ENCODE measurements at regions not wholly inside any gene's neighbourhood (a gene's known extent, or its start where the extent isn't known, plus 50 kb on each side); places are given as distances from the start of the nearest gene placed in this dataset.

DNA sequence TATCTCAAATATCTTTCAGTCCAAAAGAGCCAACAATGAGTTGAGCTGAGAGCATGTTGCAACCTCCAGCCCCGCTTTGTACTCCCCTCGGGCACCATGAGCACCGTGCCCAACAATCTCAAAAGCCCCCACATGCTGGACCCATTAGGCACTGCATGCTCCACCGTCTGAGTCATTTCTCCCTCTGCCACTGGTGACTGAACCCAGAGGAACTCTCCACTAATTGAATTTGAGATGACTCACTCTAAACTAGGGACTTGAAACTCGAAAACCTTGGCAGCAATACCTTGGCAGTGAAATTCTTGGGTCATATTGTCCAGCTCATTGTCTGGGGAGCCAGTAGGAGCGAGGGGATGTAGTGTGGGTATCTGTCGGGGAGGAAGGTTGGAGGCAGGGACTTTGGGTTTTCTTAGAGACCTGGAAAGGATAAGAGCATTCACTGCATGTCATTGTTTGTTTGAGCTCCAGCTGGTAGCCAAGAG is 49.9 kb upstream of the SLIT3 start:
- no peak for DNase-seq

Data from NCI-H2227 treated with DMSO at 0.1 percent for 48 hours (cell line).